ENCODE measurements at regions not wholly inside any gene's neighbourhood (a gene's known extent, or its start where the extent isn't known, plus 50 kb on each side); places are given as distances from the start of the nearest gene placed in this dataset.

DNA sequence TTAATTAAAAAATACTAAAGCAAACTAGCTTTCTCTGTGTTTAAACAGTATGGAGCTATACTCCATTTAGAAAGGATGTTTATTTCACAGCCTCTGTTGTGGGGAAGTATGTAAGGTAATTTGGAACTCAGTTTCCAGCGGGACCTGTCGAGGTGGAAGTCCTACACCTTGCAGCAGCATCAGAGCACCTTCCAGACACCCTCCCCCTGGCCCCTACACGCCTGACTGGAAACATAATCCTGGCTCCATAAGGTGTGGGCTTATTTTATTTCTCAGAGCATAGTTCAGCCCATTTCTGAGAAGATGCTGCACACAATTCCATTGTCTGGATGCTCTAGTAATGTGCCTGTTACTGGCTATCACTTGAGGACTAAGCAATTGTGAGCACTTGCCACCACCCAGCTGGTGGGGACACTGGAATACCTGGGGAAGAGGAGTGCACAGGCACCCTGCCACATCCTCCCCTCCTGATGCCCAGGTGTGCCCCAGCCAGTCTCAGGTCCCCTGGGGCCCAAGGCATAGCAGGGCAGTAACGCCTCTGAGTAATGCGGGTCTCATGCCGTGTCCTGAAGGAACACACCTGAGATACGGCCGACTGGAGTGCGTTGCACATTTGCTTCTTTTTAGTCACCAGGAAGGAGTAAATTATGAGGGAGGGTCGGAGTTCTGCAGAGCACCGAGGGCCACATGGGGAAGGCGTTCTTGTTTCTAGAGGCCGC, 556.5 kb downstream of the QKI start:
- TF ChIP-seq, protein P1, sequence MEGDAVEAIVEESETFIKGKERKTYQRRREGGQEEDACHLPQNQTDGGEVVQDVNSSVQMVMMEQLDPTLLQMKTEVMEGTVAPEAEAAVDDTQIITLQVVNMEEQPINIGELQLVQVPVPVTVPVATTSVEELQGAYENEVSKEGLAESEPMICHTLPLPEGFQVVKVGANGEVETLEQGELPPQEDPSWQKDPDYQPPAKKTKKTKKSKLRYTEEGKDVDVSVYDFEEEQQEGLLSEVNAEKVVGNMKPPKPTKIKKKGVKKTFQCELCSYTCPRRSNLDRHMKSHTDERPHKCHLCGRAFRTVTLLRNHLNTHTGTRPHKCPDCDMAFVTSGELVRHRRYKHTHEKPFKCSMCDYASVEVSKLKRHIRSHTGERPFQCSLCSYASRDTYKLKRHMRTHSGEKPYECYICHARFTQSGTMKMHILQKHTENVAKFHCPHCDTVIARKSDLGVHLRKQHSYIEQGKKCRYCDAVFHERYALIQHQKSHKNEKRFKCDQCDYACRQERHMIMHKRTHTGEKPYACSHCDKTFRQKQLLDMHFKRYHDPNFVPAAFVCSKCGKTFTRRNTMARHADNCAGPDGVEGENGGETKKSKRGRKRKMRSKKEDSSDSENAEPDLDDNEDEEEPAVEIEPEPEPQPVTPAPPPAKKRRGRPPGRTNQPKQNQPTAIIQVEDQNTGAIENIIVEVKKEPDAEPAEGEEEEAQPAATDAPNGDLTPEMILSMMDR (conservative IDR thresholded peaks at IDR 0.05): no peak
- no peak overlapping the region for H3K27ac ChIP-seq

DNA sequence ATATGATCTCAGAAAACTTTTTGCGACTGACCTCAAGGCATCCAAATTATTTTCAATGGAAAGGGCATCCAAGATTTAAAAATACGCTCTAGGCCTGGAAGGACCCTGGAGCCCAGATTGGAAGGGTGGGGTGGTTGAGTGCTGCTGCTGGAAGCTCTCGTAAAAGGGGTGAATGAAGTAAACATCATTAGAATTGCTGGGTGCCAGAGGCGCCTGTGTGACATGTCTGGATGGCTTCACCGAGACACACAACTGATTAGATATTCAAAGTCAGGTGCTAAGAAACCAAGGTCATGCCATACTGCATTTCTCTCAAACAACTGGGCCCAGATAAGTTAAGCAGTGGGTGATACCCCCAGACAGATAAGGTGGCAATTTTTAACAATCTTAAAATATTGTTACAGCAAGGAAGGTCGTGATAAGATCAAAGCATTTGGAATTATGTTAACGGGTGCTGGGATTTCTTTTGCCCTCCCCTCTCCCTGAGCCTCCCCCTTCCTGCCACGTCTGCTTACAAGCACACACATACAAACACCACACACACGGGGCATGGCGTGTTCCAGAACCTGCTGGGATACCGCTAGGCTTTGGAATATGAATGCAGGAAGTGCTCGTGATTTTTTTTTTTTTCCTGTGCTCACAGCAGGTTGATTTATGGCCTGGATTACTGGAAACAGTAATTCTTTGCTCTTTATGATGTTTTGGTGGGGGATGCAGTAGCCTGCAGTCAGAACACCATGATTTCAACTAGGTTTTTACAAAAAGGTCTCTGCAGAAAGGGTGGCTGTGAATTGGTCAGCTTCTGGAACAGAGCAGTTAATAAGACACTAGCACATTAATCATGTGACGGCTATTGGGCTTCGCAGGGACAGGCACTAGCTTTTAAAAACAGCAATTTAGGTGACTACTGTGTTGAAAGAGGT, 551.2 kb downstream of the QKI start:
- no peak overlapping the region for H3K27ac ChIP-seq
- TF ChIP-seq, protein P1 (conservative IDR thresholded peaks at IDR 0.05): no peak

DNA sequence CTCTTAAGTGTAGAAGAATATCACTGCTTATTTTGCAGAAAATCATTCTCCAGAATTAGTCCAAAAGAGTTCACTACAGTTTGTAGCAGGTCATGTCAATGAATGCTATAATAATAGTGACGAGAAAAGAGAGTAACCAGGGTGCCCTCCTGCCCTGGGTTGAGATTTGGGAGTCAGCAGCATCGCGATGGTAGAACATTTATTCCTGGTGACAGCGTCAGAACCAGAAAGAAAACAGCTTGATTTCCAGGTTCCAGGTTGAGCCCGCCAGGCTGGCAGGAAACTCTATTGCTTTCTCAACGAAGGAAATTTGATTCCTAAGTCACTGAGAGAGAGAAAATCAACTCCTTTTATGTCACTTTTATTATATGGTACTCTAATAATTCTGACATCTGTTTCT, 550.3 kb downstream of the QKI start:
- H3K27ac ChIP-seq: no peak overlapping the region
- TF ChIP-seq, protein P1 (conservative IDR thresholded peaks at IDR 0.05): no peak

DNA sequence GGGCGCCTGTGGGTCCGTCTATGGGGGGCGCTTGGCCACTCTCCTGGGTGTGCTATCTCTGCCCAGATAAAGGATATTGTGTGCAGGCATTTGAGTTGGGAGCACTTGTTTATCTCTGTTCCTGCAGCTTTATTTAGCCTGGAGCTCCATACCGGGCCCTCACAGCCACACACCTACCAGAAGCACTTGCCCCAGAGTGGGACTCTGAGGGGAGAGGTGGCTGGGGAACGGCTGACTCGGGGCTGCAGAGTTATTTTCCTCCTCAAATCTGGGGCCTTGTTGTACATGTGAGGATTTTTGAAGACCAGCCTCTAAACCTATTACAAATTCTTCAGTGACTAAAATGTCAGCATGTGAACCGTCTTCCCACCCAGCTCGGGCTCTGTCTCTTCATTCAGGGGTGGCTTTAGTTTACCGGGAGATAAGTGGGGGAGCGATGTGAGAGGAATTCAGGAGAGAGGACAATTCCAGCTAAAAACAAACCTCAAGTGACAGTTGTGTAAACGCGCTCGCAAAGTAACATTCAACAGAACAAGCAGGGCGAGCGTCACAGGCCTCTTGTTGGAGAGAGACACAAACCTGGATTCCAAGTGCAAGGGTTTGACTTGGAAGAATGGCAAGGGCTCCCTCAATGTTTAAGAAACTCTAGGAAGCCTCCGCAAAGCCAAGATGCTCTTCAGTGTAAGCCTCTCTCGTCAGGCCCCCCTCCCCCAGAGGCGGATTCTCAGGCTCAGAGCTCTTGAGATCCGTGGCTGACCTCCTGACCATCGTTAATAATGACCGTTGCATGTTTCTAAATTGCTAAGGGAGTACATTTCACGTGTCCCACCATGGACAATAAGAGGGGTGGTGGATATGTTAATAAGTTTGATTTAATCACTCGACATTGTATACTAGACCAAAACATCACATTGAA, 548.9 kb downstream of the QKI start:
- H3K27ac ChIP-seq: no peak overlapping the region
- TF ChIP-seq, protein P1 (conservative IDR thresholded peaks at IDR 0.05): no peak

DNA sequence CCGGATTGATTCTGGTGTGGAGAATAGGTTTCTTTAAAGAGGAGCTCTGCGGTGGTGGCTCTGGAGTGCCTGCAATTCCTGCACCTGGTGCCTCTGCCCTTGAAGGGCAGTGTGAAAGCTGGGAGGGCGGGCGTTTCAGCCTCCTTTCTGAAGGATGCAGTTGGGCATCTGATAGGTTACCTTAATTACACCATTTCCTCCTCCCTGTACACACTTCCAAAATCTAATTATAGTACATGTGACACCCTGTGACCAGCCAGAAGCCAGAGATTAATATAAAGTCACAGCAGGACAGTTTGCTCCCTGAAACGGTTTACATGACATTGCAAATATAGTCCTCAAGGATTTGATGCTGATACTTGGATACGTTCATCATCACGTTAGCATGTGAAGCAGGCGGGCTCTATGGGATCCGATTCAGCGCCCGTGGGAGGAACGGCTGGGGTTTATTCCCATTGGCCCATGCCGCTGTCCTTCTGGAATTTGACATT, 548.2 kb downstream of the QKI start:
- TF ChIP-seq, protein P1 (conservative IDR thresholded peaks at IDR 0.05): no peak
- H3K27ac ChIP-seq: no peak overlapping the region

DNA sequence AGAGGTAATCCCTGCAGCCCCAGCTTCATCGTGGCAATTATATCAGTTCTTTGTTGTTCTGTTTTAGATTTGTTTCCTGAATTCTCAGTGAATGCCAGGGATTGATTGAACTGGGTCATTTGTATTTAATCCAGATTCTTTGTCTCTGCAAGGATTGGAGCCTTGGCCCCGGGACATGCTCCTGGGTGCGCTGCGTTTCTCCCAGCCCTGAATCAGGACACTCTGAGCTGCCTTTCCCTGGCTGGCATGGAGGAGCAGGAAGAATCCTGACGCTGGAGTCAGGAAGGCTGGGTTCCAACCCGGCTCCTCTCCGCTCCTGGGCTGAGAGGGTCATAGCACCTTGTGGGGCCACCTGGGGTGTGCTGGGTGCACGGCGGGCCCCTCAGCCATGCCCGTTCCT, 545.6 kb downstream of the QKI start:
- TF ChIP-seq, protein P1 (conservative IDR thresholded peaks at IDR 0.05): no peak
- no peak overlapping the region for H3K27ac ChIP-seq
